GM12891 (cell line): ENCODE measurements at regions not wholly inside any gene's neighbourhood (a gene's known extent, or its start where the extent isn't known, plus 50 kb on each side); places are given as distances from the start of the nearest gene placed in this dataset.

Experiments
- PAX5 ChIP-seq: IDR thresholded peaks from 2 replicates; pipeline ENCODE4 v1.6.1; 2011; ENCODE audit warnings: low read length, moderate library complexity, mild to moderate bottlenecking; ENCODE audit not compliant: insufficient read depth, severe bottlenecking
- POLR2A ChIP-seq: IDR thresholded peaks from 2 replicates; pipeline ENCODE4 v1.6.1; 2011; ENCODE audit warnings: low read depth, low read length, control low read depth
- POLR2AphosphoS5 ChIP-seq: IDR thresholded peaks from 2 replicates; pipeline ENCODE4 v1.6.1; 2011; ENCODE audit warnings: low read depth, low read length, control low read depth
- POU2F2 ChIP-seq: IDR thresholded peaks from 2 replicates; pipeline ENCODE4 v1.6.1; 2011; ENCODE audit warnings: low read depth, mild to moderate bottlenecking, control low read depth, low read length, moderate library complexity
- SPI1 ChIP-seq: IDR thresholded peaks from 2 replicates; pipeline ENCODE4 v1.6.1; 2011; ENCODE audit warnings: low read depth, low read length, control low read depth
- TAF1 ChIP-seq: IDR thresholded peaks from 2 replicates; pipeline ENCODE4 v1.6.1; 2011; ENCODE audit warnings: low read depth, low read length, control low read depth

DNA sequence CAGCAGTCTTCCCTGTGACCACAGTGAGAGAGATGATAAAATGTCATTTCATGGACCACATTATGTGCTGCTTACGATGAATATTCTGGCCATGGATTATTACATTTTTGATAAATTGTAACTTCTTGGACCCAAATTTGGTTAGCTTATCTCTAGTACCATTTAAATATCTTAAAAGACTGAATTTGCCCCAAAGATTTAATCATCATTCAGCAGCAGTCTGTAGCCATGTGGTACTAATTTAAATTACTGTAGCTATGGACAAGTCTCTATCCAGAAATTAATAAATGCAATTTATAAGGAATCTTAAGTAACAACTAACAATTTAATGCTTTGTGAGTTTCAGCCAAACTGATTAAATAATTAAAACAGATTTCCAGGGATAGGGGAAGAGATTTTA is 644.9 kb upstream of the FANCL start:
- TF ChIP-seq POLR2A: no peak
- TF ChIP-seq POLR2AphosphoS5: no peak
- no peak for TF ChIP-seq SPI1
- TF ChIP-seq TAF1: no peak
- TF ChIP-seq PAX5: no peak
- TF ChIP-seq POU2F2: no peak
